KMS-11 (cell line): ENCODE measurements at regions not wholly inside any gene's neighbourhood (a gene's known extent, or its start where the extent isn't known, plus 50 kb on each side); places are given as distances from the start of the nearest gene placed in this dataset.

ENCODE experiments used
- H2AFZ ChIP-seq: fragments of 200-600 bp; sonication (generic); 2 replicates; pipeline ENCODE4 v1.6.1; 2016; ENCODE audit warnings: antibody characterized with exemption, mixed run types, low read depth
- H3K27ac ChIP-seq: fragments of 200-600 bp; sonication (generic); 2 replicates; pipeline ENCODE4 v1.6.1; 2016; ENCODE audit warnings: mild to moderate bottlenecking, mixed run types
- H3K27me3 ChIP-seq: fragments of 200-600 bp; sonication (generic); 2 replicates; pipeline ENCODE4 v1.6.1; 2017; ENCODE audit warnings: mild to moderate bottlenecking, low read depth, mixed run types, moderate library complexity; ENCODE audit not compliant: insufficient read depth
- H3K36me3 ChIP-seq: fragments of 200-600 bp; sonication (generic); 2 replicates; pipeline ENCODE4 v1.6.1; 2017; ENCODE audit warnings: mild to moderate bottlenecking, mixed run types; ENCODE audit not compliant: insufficient read depth
- H3K4me1 ChIP-seq: fragments of 200-600 bp; sonication (generic); 2 replicates; pipeline ENCODE4 v1.6.1; 2016; ENCODE audit warnings: mild to moderate bottlenecking, low read depth, mixed run types; ENCODE audit not compliant: poor library complexity, severe bottlenecking
- H3K4me2 ChIP-seq: fragments of 200-600 bp; sonication (generic); 2 replicates; pipeline ENCODE4 v1.7.0; 2016; ENCODE audit warnings: mild to moderate bottlenecking, mixed run types
- H3K4me3 ChIP-seq: fragments of 200-600 bp; sonication (generic); IDR thresholded peaks from 2 replicates; pipeline ENCODE4 v1.6.1; 2017; ENCODE audit warnings: low read depth, low read length, mixed read lengths; ENCODE audit not compliant: insufficient read depth
- H3K79me2 ChIP-seq: fragments of 200-600 bp; sonication (generic); 2 replicates; pipeline ENCODE4 v1.6.1; 2016; ENCODE audit warnings: low read depth, mixed run types; ENCODE audit not compliant: insufficient read depth
- H3K9ac ChIP-seq: fragments of 200-600 bp; sonication (generic); 2 replicates; pipeline ENCODE4 v1.6.1; 2016; ENCODE audit warnings: mild to moderate bottlenecking, mixed run types
- H4K20me1 ChIP-seq: fragments of 200-600 bp; sonication (generic); 2 replicates; pipeline ENCODE4 v1.6.1; 2016; ENCODE audit warnings: mild to moderate bottlenecking, mixed run types; ENCODE audit not compliant: insufficient read depth
- CTCF ChIP-seq: fragments of 200-600 bp; sonication (generic); conservative IDR thresholded peaks from 2 replicates; pipeline ENCODE4 v1.6.1; 2017; ENCODE audit warnings: low read depth, mild to moderate bottlenecking, antibody characterized with exemption, low read length, moderate library complexity, mixed read lengths

GRCh38 chr13:76350399-76350798 is 535.8 kb downstream of the KCTD12 start:
- Histone ChIP-seq H3K36me3 (no peaks in the 10 kb centered on the region), H3K27ac (no peak overlapping the region), H2AFZ (no peak overlapping the region), H3K4me2 (no peak overlapping the region), H3K4me1 (no peaks in the 10 kb centered on the region), H4K20me1 (no peaks in the 10 kb centered on the region), H3K27me3 (no peaks in the 10 kb centered on the region), H3K79me2 (no peaks in the 10 kb centered on the region), H3K4me3 (no peak overlapping the region), H3K9ac (no peak overlapping the region)
- TF ChIP-seq CTCF: no peak

GRCh38 chr13:76349700-76350099 is 536.5 kb downstream of the KCTD12 start:
- Histone ChIP-seq H3K4me2 (no peak overlapping the region), H3K9ac (no peak overlapping the region), H4K20me1 (no peaks in the 10 kb centered on the region), H3K36me3 (no peaks in the 10 kb centered on the region), H3K27me3 (no peaks in the 10 kb centered on the region), H3K4me3 (no peak overlapping the region), H3K79me2 (no peaks in the 10 kb centered on the region), H3K4me1 (no peaks in the 10 kb centered on the region), H2AFZ (no peak overlapping the region), H3K27ac (no peak overlapping the region)
- TF ChIP-seq CTCF: no peak

- Histone ChIP-seq H3K27me3 (no peaks in the 10 kb centered on the region), H3K9ac (no peak overlapping the region), H3K27ac (no peak overlapping the region), H3K4me1 (no peaks in the 10 kb centered on the region), H4K20me1 (no peaks in the 10 kb centered on the region), H3K36me3 (no peaks in the 10 kb centered on the region), H3K79me2 (no peaks in the 10 kb centered on the region), H3K4me3 (no peak overlapping the region), H3K4me2 (no peak overlapping the region), H2AFZ (no peak overlapping the region)
- TF ChIP-seq CTCF: no peak
These were observed 546.6 kb downstream of the KCTD12 start for GRCh38 chr13:76339649-76340048.

GRCh38 chr13:76338003-76338402 is 548.2 kb downstream of the KCTD12 start:
- H3K4me3 ChIP-seq: no peak overlapping the region
- H3K27me3 ChIP-seq: no peaks in the 10 kb centered on the region
- no peak for TF ChIP-seq CTCF
- H3K4me1 ChIP-seq: no peaks in the 10 kb centered on the region
- no peaks in the 10 kb centered on the region for H3K79me2 ChIP-seq
- H3K9ac ChIP-seq: no peak overlapping the region
- H3K27ac ChIP-seq: no peak overlapping the region
- H2AFZ ChIP-seq: no peak overlapping the region
- H3K36me3 ChIP-seq: no peaks in the 10 kb centered on the region
- H4K20me1 ChIP-seq: no peaks in the 10 kb centered on the region
- H3K4me2 ChIP-seq: no peak overlapping the region
